Breast epithelium (tissue), 3 donors: ENCODE measurements at regions not wholly inside any gene's neighbourhood (a gene's known extent, or its start where the extent isn't known, plus 50 kb on each side); places are given as distances from the start of the nearest gene placed in this dataset.

Experiments
- POLR2A ChIP-seq: fragments of 450-650 bp; IDR thresholded peaks from one replicate; pipeline ENCODE4 v1.6.1; 2016; ENCODE audit warnings: antibody characterized with exemption, mild to moderate bottlenecking, moderate library complexity
- POLR2AphosphoS5 ChIP-seq, 3 donors: sonication (generic); formaldehyde crosslinking; IDR thresholded peaks; one replicate each; pipeline ENCODE4 v1.6.1; 2017; ENCODE audit warnings: antibody characterized with exemption in 3 of 3
- TF ChIP-seq, protein P1 (sequence below), 3 donors: fragments of 450-650 bp; IDR thresholded peaks; one replicate each; pipeline ENCODE4 v1.5.1; 2016 to 2017; ENCODE audit warnings: antibody characterized with exemption in 3 of 3, mild to moderate bottlenecking in 3 of 3, moderate library complexity in 3 of 3

DNA sequence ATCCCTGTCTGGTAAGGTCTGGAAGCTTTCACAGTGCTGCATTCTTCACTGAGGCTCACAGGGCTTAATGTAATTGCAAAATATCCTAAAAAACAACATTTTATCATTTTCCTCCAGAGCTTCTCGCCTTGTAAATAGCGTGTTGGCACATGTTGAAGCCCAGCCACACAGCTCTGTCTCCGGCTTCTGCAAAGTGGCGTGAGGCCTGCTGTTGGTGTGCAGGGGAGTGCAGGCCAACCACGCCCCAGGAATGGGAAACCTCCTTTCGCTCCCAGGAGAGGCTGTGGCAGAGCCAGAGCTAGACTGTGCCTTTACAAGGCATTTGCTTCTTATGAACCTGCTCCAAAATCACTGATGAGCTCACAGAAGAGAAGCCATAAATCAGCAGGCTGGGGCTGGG, 248.2 kb upstream of the MAF start:
- TF ChIP-seq, protein P1, sequence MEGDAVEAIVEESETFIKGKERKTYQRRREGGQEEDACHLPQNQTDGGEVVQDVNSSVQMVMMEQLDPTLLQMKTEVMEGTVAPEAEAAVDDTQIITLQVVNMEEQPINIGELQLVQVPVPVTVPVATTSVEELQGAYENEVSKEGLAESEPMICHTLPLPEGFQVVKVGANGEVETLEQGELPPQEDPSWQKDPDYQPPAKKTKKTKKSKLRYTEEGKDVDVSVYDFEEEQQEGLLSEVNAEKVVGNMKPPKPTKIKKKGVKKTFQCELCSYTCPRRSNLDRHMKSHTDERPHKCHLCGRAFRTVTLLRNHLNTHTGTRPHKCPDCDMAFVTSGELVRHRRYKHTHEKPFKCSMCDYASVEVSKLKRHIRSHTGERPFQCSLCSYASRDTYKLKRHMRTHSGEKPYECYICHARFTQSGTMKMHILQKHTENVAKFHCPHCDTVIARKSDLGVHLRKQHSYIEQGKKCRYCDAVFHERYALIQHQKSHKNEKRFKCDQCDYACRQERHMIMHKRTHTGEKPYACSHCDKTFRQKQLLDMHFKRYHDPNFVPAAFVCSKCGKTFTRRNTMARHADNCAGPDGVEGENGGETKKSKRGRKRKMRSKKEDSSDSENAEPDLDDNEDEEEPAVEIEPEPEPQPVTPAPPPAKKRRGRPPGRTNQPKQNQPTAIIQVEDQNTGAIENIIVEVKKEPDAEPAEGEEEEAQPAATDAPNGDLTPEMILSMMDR (IDR thresholded peaks at IDR 0.05) = no peak
- TF ChIP-seq POLR2AphosphoS5 (IDR thresholded peaks at IDR 0.05) (no peak), POLR2A (no peak)
